NOMO-1 treated with DMSO at 0.1 percent for 48 hours (cell line): ENCODE measurements at regions not wholly inside any gene's neighbourhood (a gene's known extent, or its start where the extent isn't known, plus 50 kb on each side); places are given as distances from the start of the nearest gene placed in this dataset.
"Not testable (repeated sequence)": the region's sequence is repeated elsewhere in the genome, so short reads cannot be mapped to it uniquely, and the experiment has no call there.

Source experiments
- DNase-seq: peaks from one replicate; lab custom pipeline; 2025; ENCODE audit not compliant: unreplicated experiment; lab: John Stamatoyannopoulos, UW

- no peak for DNase-seq
Measured at GRCh38 chr11:92122561-92122960, 102.1 kb upstream of the FAT3 start.

DNA sequence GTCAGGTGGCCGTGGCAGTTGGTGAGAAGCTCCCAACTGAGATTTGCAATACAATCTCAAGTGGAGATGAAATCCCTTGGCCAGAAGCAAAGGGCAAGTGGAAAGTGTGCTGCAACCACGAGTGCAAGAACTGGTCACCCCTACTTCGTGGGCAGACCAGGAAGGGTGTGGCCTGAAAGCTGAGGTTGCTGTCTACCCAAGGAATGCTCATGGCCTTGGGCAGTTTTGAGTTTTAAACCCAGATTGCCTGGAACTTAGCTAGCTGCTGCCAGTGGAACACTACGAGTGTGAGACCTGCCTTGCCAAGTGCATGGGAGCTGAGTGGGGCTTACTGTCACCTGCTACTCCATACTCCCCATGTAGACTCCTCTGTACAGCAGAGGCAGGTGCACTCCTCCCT is 113.3 kb upstream of the FAT3 start:
- DNase-seq: no peak

DNA sequence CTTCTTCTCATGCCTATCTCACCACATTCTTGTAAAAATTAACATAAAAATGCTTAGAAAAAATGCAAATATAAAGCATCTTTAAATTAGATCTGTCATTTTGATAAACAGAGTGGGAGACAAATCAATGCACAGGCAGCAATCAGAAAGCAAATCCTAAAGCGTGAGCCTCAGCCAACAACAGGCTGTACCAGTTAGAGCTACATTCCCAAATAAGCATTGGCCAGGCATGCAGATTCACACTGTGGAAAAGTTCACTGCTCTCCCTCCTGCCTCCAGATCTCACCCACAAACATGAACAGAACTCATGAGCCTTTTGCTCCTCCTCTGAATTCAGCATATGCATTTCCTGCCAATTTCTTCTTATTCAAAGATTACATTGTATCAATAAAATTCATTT is 115.2 kb upstream of the FAT3 start:
- no peak for DNase-seq

DNA sequence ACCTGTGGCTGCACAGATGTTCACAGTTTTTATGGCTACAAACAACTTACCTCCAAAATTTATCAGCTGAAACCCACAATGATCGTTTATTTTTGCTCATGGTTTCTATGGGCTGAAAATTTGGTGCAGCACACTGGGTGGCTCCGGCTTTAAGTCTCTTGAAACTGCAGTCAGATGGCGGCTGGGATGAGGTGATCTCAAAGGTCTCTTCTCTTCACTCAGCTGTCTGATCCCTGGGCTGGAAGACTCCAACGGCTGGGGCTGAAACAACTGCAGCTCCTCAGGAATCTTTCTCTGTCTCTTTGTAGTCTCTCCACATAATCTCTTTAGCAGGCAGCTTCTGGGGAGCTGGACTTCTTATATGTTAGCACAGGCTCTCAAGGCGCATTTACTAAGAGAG is 117.3 kb upstream of the FAT3 start:
- DNase-seq: no peak

DNA sequence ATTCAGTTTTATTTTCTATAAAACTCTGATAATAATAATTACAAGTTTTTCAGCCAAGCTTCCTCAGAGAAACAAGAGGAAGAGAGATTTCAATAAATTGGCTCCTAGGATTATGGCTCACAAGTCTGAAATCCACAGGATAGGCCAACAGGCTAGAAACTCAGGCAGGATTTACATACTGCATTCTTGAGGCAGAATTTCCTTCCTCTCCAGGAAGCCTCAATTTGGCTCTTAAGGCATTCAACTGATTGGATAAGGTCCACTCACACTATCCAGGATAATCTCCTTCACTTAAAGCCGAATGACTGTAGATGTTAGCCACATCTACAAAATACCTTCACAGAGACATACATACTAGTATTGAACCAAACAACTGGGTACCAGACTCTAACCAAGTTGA is 120.3 kb upstream of the FAT3 start:
- no peak for DNase-seq

DNA sequence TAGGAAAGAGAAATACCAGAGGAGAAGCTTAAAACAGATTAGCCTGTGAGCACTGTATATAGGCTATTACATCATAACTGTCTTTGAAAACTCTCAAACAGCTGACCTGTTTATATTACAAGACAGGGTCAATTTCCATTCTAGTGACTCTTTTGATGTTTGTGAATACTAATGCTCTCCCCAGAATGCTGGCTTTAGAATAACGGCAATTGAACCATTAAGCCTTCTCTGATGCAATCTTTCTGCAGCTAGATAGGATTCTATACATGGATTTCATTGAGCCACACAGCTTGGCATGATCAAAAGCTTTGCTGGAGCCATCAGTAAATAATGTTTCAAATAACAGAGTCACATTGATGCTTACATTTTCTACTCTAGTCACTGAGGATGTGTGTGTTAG is 122.7 kb upstream of the FAT3 start:
- DNase-seq: no peak

DNA sequence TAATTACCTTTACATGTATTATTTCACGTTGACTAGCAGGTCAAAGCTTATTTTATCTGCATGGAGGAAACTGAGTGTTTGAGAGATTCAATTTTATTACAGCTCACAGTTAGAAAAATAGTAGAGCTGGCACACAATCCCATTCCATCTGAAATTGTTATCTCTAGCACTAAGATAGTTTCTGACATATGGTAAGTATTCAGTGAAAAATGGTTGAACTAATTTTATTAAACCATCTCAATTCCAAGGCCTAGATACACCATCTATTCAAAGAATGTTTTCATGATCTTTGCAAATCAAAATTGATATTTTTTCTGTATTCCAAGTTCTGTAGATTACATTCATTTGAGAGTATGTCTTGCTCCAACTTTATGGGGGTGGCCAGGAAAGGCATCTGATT is 125.4 kb upstream of the FAT3 start:
- DNase-seq: no peak

GRCh38 chr11:92098172-92098571 is 126.4 kb upstream of the FAT3 start:
- no peak for DNase-seq

- DNase-seq: no peak
Measured at GRCh38 chr11:92087725-92088537, 136.7 kb upstream of the FAT3 start.

DNA sequence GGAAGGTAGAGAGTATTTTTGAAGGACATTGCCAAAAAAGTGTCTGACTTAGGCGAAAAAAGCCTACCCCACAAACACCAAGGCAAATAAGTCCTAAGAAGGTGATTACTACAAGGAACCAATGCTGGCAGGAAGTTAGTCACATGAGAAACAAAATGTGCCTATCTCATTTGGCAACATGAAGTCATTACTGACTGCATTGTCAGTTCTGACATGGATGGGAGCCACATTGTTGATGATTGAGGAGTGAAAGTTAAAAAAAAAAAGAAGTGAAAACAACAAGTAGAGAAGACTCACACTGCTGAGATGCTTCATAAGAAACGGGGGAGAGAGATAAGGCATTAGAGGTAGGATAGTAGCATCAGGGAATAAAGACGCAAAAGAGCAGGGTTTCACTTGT is 141.5 kb upstream of the FAT3 start:
- DNase-seq: no peak

- DNase-seq: no peak
Measured at GRCh38 chr11:92082652-92083051, 142.0 kb upstream of the FAT3 start.

DNA sequence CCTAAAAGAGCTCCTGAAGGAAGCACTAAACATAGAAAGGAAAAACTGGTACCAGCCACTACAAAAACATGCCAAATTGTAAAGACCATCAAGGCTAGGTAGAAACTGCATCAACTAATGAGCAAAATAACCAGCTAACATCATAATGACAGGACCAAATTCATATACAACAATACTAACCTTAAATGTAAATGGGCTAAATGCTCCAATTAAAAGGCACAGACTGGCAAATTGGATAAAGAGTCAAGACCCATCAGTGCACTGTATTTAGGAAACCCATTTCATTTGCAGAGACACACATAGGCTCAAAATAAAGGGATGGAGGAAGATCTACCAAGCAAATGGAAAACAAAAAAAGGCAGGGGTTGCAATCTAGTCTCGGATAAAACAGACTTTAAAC is 150.1 kb upstream of the FAT3 start:
- DNase-seq: not testable (repeated sequence)

DNA sequence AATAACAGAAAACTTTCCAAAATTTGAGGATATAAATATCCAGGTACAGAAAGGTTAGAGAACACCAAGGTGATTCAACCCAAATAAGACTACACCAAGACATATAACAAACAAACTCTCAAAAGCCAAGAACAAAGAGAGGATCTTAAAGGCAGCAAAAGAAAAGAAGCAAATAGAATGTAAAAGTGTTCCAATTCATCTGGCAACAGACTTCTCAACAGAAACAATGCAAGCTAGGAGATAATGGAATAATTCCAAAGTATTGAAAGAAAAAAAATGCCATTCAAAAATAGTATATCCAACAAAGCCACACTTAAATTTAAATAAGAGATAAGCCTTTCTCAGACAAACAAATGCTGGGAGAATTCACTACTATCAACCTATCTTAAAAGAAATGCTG is 153.0 kb upstream of the FAT3 start:
- DNase-seq: no peak

GRCh38 chr11:92070026-92070889 is 154.4 kb upstream of the FAT3 start:
- DNase-seq: no peak

DNA sequence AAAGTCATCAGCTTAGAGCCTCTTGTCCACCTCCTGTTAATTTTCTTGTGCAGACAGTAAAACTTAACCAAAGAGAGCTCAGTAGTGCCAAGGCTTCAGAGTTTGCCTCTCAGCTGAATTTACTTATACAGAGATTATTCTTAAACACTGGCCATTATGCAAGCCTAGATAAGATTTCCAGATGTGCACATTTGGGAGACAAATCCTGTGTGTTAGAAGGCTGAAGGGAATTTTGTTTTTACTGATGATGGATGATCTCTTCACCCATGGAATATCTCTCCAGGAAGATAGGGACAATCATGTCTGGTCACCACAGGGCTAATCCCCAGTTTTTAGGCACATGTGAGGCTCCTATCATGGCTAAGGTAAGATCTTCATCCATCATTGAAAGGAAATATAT is 157.6 kb upstream of the FAT3 start:
- DNase-seq: no peak

DNA sequence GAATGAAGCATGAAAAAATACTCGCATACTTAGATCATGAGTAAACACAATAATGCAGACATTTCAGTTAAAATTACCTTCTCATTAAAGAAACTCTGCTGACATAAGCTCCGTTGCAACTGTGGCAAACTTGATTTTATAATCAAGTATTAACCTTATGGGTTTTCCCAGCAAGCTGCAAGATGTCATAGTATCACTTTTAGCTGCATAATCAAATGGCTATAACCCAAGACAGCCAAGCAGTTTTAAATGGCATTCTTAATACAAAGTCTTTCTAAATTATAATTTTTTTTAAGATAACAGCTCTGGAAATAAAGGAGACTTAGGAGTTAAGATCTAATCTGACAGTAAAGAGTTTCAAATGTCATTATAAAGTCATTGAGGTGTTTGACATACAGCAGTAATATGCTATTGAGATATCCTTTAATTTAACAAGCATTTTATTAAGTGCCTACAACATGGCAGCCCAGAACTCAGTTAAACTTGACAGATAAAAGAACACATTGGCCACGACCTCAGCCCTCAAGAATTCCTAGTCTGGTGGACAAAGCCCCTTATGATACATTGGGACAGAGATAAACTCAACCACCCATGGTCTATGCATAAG is 163.1 kb upstream of the FAT3 start:
- DNase-seq: no peak

GRCh38 chr11:92057849-92058442 is 166.7 kb upstream of the FAT3 start:
- no peak for DNase-seq

GRCh38 chr11:92053216-92053615 is 171.4 kb upstream of the FAT3 start:
- no peak for DNase-seq

DNA sequence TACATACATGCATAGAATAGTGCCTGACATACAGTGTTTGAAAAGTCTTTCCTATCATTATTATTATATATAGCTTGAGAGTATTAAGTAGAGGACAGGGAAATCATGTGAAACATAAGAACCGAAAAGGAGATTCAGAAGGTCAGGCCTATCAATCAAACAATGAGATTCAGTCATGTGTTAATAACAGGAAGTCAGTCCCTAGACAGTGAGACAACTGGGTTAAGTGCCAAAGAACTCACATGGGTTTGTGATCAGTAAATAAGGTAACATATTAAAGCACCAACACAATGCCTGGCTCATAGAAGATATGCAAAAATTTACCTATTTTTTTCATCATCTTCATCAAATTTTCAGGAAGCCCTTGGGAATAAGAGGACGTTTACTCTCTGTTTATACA is 174.3 kb upstream of the FAT3 start:
- DNase-seq: no peak

DNA sequence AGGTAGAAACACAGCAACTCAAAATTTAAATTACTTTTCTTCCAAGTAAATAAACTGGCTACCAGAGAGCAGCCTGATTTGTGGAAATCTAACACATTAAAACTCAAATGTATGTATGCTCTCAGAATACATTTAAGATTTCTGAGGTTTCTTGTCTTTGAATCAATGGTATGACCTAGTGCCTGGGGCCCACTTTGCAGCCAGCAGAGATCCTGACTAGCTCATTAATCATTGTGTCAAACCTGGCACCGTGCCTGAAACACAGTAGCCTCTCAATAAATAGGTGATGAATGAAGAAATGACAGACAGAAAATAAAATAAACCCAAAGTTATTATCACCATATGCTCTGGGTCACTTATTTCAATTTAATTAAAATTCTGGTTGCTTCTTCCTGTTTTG is 176.2 kb upstream of the FAT3 start:
- no peak for DNase-seq

DNA sequence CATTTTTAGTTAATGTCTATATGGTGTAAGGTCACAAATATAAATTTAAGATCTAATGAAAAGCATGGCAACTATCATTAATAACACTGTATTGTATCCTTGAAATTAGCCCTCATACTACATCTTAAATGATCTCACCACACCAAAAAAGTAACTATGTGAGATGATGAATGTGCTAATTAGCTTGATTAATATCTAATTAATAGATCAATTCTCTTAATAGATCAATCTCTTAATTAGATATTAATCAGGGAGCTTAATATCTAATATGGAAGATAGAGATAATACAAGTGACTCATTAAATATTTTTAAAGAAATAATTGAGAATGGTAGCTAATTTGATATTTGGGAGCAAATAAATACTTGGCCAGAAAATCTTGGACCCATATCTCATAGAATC is 178.5 kb upstream of the FAT3 start:
- no peak for DNase-seq

DNA sequence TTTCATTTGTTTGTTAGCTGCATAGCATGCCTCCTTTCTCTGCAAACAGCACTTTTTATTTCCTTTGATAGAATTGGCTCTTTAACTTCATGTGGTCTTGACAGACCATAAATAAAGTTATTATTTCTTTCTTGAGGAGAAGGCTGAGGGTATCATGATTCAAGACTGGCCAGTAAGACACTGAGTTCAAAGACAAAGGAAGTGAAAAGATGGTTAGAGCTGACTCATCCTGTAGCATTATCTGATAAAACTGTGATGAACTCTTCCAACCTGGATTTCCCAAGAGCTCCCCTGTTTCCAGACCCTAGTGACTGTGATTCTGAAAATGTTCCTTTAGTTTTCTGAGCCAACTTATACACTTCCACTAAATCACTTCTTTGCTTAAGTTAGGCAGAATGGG is 179.3 kb upstream of the FAT3 start:
- DNase-seq: no peak
